Panc1 (cell line): ENCODE measurements at regions not wholly inside any gene's neighbourhood (a gene's known extent, or its start where the extent isn't known, plus 50 kb on each side); places are given as distances from the start of the nearest gene placed in this dataset.

Experiments used
- ATAC-seq: fragments of 200-7000 bp; cut with Tn5 transposase; 2 replicates; pipeline ENCODE4 v1.9.1; 2020; ENCODE audit warnings: mild to moderate bottlenecking, moderate library complexity
- BruUV-seq: library from RNA; stranded (reverse); fragments of 400-500 nt; replicated peaks from 2 replicates; lab custom pipeline; 2021; lab: Mats Ljungman, UMichigan
- CTCF ChIA-PET: fragments of 300-600 bp; sonication (Branson Sonifier 250); formaldehyde crosslinking; loops from one replicate; lab custom pipeline; 2022; ENCODE audit warnings: antibody characterized with exemption; lab: Charles Lee
- POLR2A ChIA-PET: fragments of 300-600 bp; sonication (Branson Sonifier 250); formaldehyde crosslinking; loops from one replicate; lab custom pipeline; 2022; ENCODE audit warnings: antibody characterized with exemption; lab: Charles Lee
- DNase-seq: peaks from one replicate; pipeline ENCODE4 v3.0.0-alpha.2; 2010; ENCODE audit warnings: low read depth, low spot score
- H3K27ac ChIP-seq: 2 replicates; pipeline ENCODE4 v1.5.1; 2011; ENCODE audit warnings: mild to moderate bottlenecking, low read length, inconsistent platforms
- H3K27me3 ChIP-seq: fragments of 200-500 bp; sonication (Bioruptor generic); 2 replicates; pipeline ENCODE4 v1.6.0; 2014; ENCODE audit warnings: low read length, inconsistent platforms; ENCODE audit not compliant: control insufficient read depth, insufficient read depth
- H3K36me3 ChIP-seq: fragments of 200-500 bp; sonication (Bioruptor generic); 2 replicates; pipeline ENCODE4 v1.5.1; 2014; ENCODE audit warnings: inconsistent platforms, mild to moderate bottlenecking, low read length, moderate library complexity; ENCODE audit not compliant: control insufficient read depth, insufficient read depth
- H3K4me1 ChIP-seq: 2 replicates; pipeline ENCODE4 v1.5.1; 2011; ENCODE audit warnings: inconsistent platforms, mild to moderate bottlenecking, low read length, moderate library complexity; ENCODE audit not compliant: control insufficient read depth, insufficient read depth
- H3K4me3 ChIP-seq, 2 experiments: 2 replicates each; pipeline ENCODE4 v1.5.1; 2011 to 2012; ENCODE audit warnings: low read depth in 2 of 2, low read length in 2 of 2, mild to moderate bottlenecking in 2 of 2, inconsistent platforms in 1 of 2, moderate library complexity in 1 of 2
- H3K9me3 ChIP-seq: fragments of 200-500 bp; sonication (Bioruptor generic); 2 replicates; pipeline ENCODE4 v1.5.1; 2014; ENCODE audit warnings: low read depth, mild to moderate bottlenecking, inconsistent platforms, low read length, moderate library complexity; ENCODE audit not compliant: control insufficient read depth, insufficient read depth
- CTCF ChIP-seq: fragments of 450-650 bp; IDR thresholded peaks from 2 replicates; pipeline ENCODE4 v1.5.1; 2017; ENCODE audit warnings: mild to moderate bottlenecking
- POLR2AphosphoS5 ChIP-seq: IDR thresholded peaks from 2 replicates; pipeline ENCODE4 v1.6.1; 2012; ENCODE audit warnings: mild to moderate bottlenecking, low read depth, low read length, moderate library complexity
- REST ChIP-seq, 2 experiments: IDR thresholded peaks; 2 replicates each; pipeline ENCODE4 v1.6.1; 2011 to 2012; ENCODE audit warnings: low read depth in 2 of 2, control low read depth in 1 of 2, low read length in 1 of 2, mild to moderate bottlenecking in 1 of 2, moderate library complexity in 1 of 2; ENCODE audit not compliant: insufficient read depth in 1 of 2
- SIN3A ChIP-seq: IDR thresholded peaks from 2 replicates; pipeline ENCODE4 v1.6.1; 2012; ENCODE audit warnings: low read depth, mild to moderate bottlenecking, low read length, moderate library complexity, borderline replicate concordance; ENCODE audit not compliant: insufficient read depth
- TCF7L2 ChIP-seq: IDR thresholded peaks from 2 replicates; pipeline ENCODE4 v1.6.1; 2011; ENCODE audit warnings: mild to moderate bottlenecking, low read depth, low read length, inconsistent platforms
- in situ Hi-C: cut with HindIII; loops from 2 replicates; pipeline ENCODE4 v1.10.0; 2016; ENCODE audit warnings: low sequenced_read_pairs, low pct_unique_long_range_greater_than_20kb
- intact Hi-C: fragments of 100-400 bp; cut with micrococcal nuclease; formaldehyde crosslinking; loops from one replicate; pipeline ENCODE4 v1.10.0; 2022; ENCODE audit not compliant: unreplicated experiment

- ATAC-seq (no peak), DNase-seq (no peak)
- Histone ChIP-seq H3K27ac (no peak overlapping the region), H3K27me3 (no peaks in the 10 kb centered on the region), H3K4me1 (no peaks in the 10 kb centered on the region), H3K36me3 (no peaks in the 10 kb centered on the region), H3K4me3 (no peak overlapping the region), H3K9me3 (no peaks in the 10 kb centered on the region)
- in situ Hi-C loops: no loop called here
- intact Hi-C loops: no loop called here
- TF ChIP-seq REST (IDR thresholded peaks at IDR 0.05; ENCODE audit: insufficient read depth in 1 of 2, low read depth in 2 of 2, low read length in 1 of 2): no peak
- no peak for TF ChIP-seq SIN3A
- TF ChIP-seq CTCF: no peak
- TF ChIP-seq TCF7L2: no peak
- no peak for TF ChIP-seq POLR2AphosphoS5
- no TSS peak for BruUV-seq
- CTCF ChIA-PET: interaction anchor here (0.7 kb wide), 1 partner anchor 616 kb away, joined by 3 read pairs; no protein-coding TSS in a partner anchor
- POLR2A ChIA-PET: no interaction called here
These were observed 209.1 kb downstream of the IRS2 start for GRCh38 chr13:109577191-109577700.

- Histone ChIP-seq H3K9me3 (no peaks in the 10 kb centered on the region), H3K4me1 (no peaks in the 10 kb centered on the region), H3K27me3 (no peaks in the 10 kb centered on the region), H3K4me3 (no peak overlapping the region), H3K27ac (no peak overlapping the region), H3K36me3 (no peaks in the 10 kb centered on the region)
- TF ChIP-seq REST (IDR thresholded peaks at IDR 0.05; ENCODE audit: insufficient read depth in 1 of 2, low read depth in 2 of 2, low read length in 1 of 2) (no peak), POLR2AphosphoS5 (no peak), TCF7L2 (no peak), SIN3A (no peak), CTCF (no peak)
- CTCF ChIA-PET: no interaction called here
- POLR2A ChIA-PET: no interaction called here
- in situ Hi-C loops: no loop called here
- ATAC-seq (no peak), DNase-seq (no peak)
- no TSS peak for BruUV-seq
- intact Hi-C loops: no loop called here
These were observed 210.0 kb downstream of the IRS2 start for GRCh38 chr13:109576331-109576813.
